A549 (cell line): ENCODE measurements at regions not wholly inside any gene's neighbourhood (a gene's known extent, or its start where the extent isn't known, plus 50 kb on each side); places are given as distances from the start of the nearest gene placed in this dataset.

Experiments used
- ATAC-seq, 2 experiments: fragments of 200-7000 bp in 1 of 2; fragments of >200 bp in 1 of 2; cut with Nextera tagmentation in 1 of 2; cut with Tn5 transposase in 1 of 2; 3 replicates each; pipeline versions ENCODE4 v1.8.0 to v1.9.1; 2018 to 2020; ENCODE audit warnings: mild to moderate bottlenecking in 1 of 2, moderate library complexity in 1 of 2
- CTCF ChIA-PET: fragments of 300-600 bp; sonication (Branson Sonifier 250); formaldehyde crosslinking; extraction: SDS; loops from one replicate; lab custom pipeline; 2021; ENCODE audit warnings: antibody characterized with exemption, inconsistent platforms; lab: Yijun Ruan, JAX
- POLR2A ChIA-PET: fragments of 350-600 bp; formaldehyde crosslinking; extraction: SDS; loops from one replicate; lab custom pipeline; 2021; ENCODE audit warnings: antibody characterized with exemption, inconsistent platforms; lab: Yijun Ruan, JAX
- DNase-seq, 2 experiments: peaks; one replicate each; pipeline versions ENCODE4 v3.0.0 to v3.0.0-alpha.2; 2011 to 2016; ENCODE audit warnings: low read depth in 1 of 2, low spot score in 1 of 2
- FAIRE-seq: peaks from 2 replicates; lab custom pipeline; 2011; peaks lifted over from hg19 to GRCh38; lab: Jason Lieb, UNC
- H3K27ac ChIP-seq, 2 experiments: fragments of >200 bp; sonication (Bioruptor Twin); formaldehyde crosslinking; 3 replicates each; pipeline ENCODE4 v1.5.1; 2016 to 2017
- H3K4me1 ChIP-seq: fragments of >200 bp; sonication (Bioruptor Twin); formaldehyde crosslinking; 3 replicates; pipeline ENCODE4 v1.6.1; 2016
- H3K4me2 ChIP-seq: fragments of >200 bp; sonication (Bioruptor Twin); formaldehyde crosslinking; 3 replicates; pipeline ENCODE4 v1.6.1; 2016
- H3K4me3 ChIP-seq: fragments of >200 bp; sonication (Bioruptor Twin); formaldehyde crosslinking; 3 replicates; pipeline ENCODE4 v1.5.1; 2016
- H3K9me3 ChIP-seq: fragments of >200 bp; sonication (Bioruptor Twin); formaldehyde crosslinking; 3 replicates; pipeline ENCODE4 v1.6.1; 2016
- CBX2 ChIP-seq: fragments of 200-600 bp; sonication (generic); IDR thresholded peaks from 2 replicates; pipeline ENCODE4 v1.6.1; 2016; ENCODE audit warnings: low read depth, mild to moderate bottlenecking, borderline replicate concordance
- CBX8 ChIP-seq: fragments of 200-600 bp; sonication (generic); IDR thresholded peaks from 2 replicates; pipeline ENCODE4 v1.6.1; 2016
- CEBPB ChIP-seq, 2 experiments: fragments of >200 bp in 1 of 2; sonication (Bioruptor Twin) in 1 of 2; formaldehyde crosslinking in 1 of 2; IDR thresholded peaks; 2 replicates each; pipeline ENCODE4 v1.6.1; 2012 to 2016
- CHD2 ChIP-seq: fragments of 150-350 bp; IDR thresholded peaks from 2 replicates; pipeline ENCODE4 v1.6.1; 2014; ENCODE audit warnings: low read length; ENCODE audit not compliant: partially characterized antibody
- CHD4 ChIP-seq: fragments of 200-600 bp; sonication (generic); IDR thresholded peaks from 2 replicates; pipeline ENCODE4 v1.6.1; 2016; ENCODE audit warnings: antibody characterized with exemption, mild to moderate bottlenecking, borderline replicate concordance
- EHMT2 ChIP-seq: fragments of 200-600 bp; sonication (generic); IDR thresholded peaks from 2 replicates; pipeline ENCODE4 v1.6.1; 2016; ENCODE audit warnings: antibody characterized with exemption, low read depth, mild to moderate bottlenecking, moderate library complexity
- ESRRA ChIP-seq: fragments of 150-350 bp; IDR thresholded peaks from 2 replicates; pipeline ENCODE4 v1.6.1; 2014; ENCODE audit warnings: mild to moderate bottlenecking, low read length, borderline replicate concordance
- FOSL2 ChIP-seq, 2 experiments: fragments of 450-650 bp in 1 of 2; fragments of >200 bp in 1 of 2; sonication (Bioruptor Twin) in 1 of 2; formaldehyde crosslinking; IDR thresholded peaks; 2 replicates each; pipeline versions ENCODE4 v1.5.0 to v1.6.1; 2016 to 2020; ENCODE audit warnings: mild to moderate bottlenecking in 1 of 2, moderate library complexity in 1 of 2
- GATA3 ChIP-seq: IDR thresholded peaks from 2 replicates; pipeline ENCODE4 v1.6.1; 2012; ENCODE audit warnings: borderline replicate concordance
- HEYL ChIP-seq: fragments of 250-450 bp; sonication (Bioruptor Pico); IDR thresholded peaks from 2 replicates; pipeline ENCODE4 v1.8.0; 2021; ENCODE audit warnings: mild to moderate bottlenecking, moderate library complexity
- HOXB13 ChIP-seq: fragments of 250-450 bp; sonication (Bioruptor Pico); IDR thresholded peaks from 2 replicates; pipeline ENCODE4 v1.5.0; 2020; ENCODE audit warnings: low read depth, mild to moderate bottlenecking, moderate library complexity
- KDM1A ChIP-seq: fragments of 200-600 bp; sonication (generic); IDR thresholded peaks from 2 replicates; pipeline ENCODE4 v1.6.1; 2016; ENCODE audit warnings: low read depth, mild to moderate bottlenecking
- MAFK ChIP-seq: fragments of 450-650 bp; IDR thresholded peaks from 2 replicates; pipeline ENCODE4 v1.6.1; 2014; ENCODE audit not compliant: partially characterized antibody
- PHF8 ChIP-seq: fragments of 200-600 bp; sonication (generic); IDR thresholded peaks from 2 replicates; pipeline ENCODE4 v1.6.1; 2016; ENCODE audit warnings: low read depth, mild to moderate bottlenecking, antibody characterized with exemption, moderate library complexity, borderline replicate concordance
- POLR2AphosphoS2 ChIP-seq: conservative IDR thresholded peaks from 2 replicates; pipeline ENCODE4 v1.6.1; 2012; ENCODE audit warnings: low read length, improper control_type of control experiment, inconsistent platforms
- RAD21 ChIP-seq, 2 experiments: fragments of >200 bp in 1 of 2; sonication (Bioruptor Twin) in 1 of 2; formaldehyde crosslinking in 1 of 2; IDR thresholded peaks in 1 of 2; conservative IDR thresholded peaks in 1 of 2; 2 replicates in 1 of 2; 3 replicates in 1 of 2; pipeline ENCODE4 v1.6.1; 2012 to 2018; ENCODE audit warnings: inconsistent platforms in 1 of 2
- RARB ChIP-seq: fragments of 250-450 bp; sonication (Bioruptor Pico); IDR thresholded peaks from 2 replicates; pipeline ENCODE4 v1.8.0; 2021; ENCODE audit warnings: mild to moderate bottlenecking, moderate library complexity
- RCOR1 ChIP-seq: fragments of 150-350 bp; IDR thresholded peaks from 2 replicates; pipeline ENCODE4 v1.6.1; 2014; ENCODE audit warnings: antibody characterized with exemption, low read length, low read depth
- SMC3 ChIP-seq: fragments of >200 bp; sonication (Bioruptor Twin); formaldehyde crosslinking; IDR thresholded peaks from 3 replicates; pipeline ENCODE4 v1.6.1; 2018; ENCODE audit warnings: inconsistent platforms
- SREBF2 ChIP-seq: fragments of 450-650 bp; IDR thresholded peaks from 2 replicates; pipeline ENCODE4 v1.6.1; 2014; ENCODE audit warnings: mild to moderate bottlenecking, moderate library complexity
- TP53 ChIP-seq: fragments of 250-450 bp; sonication (Bioruptor Pico); IDR thresholded peaks from 2 replicates; pipeline ENCODE4 v1.5.0; 2021; ENCODE audit warnings: mild to moderate bottlenecking, moderate library complexity
- WGBS: methylation state at CpG from one replicate; pipeline ENCODE4 v1.1.6; 2017; ENCODE audit errors: missing lambda C conversion rate; 5-methylcytosine and 5-hydroxymethylcytosine counted together
- TF ChIP-seq, protein P1 (sequence below): fragments of 450-650 bp; IDR thresholded peaks from 2 replicates; pipeline ENCODE4 v1.6.1; 2014; ENCODE audit warnings: antibody characterized with exemption
- TF ChIP-seq, protein P2 (sequence below): fragments of 250-450 bp; sonication (Bioruptor Pico); IDR thresholded peaks from 2 replicates; pipeline ENCODE4 v1.5.0; 2021; ENCODE audit warnings: mild to moderate bottlenecking, moderate library complexity, borderline replicate concordance
- TF ChIP-seq, protein P3 (sequence below): fragments of >200 bp; sonication (Bioruptor Twin); formaldehyde crosslinking; IDR thresholded peaks from 2 replicates; pipeline ENCODE4 v1.6.1; 2016
- TF ChIP-seq, protein P4 (sequence below): fragments of >200 bp; sonication (Bioruptor Twin); formaldehyde crosslinking; IDR thresholded peaks from 3 replicates; pipeline ENCODE4 v1.5.1; 2016
- TF ChIP-seq, protein P5 (sequence below): IDR thresholded peaks from 2 replicates; pipeline ENCODE4 v1.6.1; 2012

DNA sequence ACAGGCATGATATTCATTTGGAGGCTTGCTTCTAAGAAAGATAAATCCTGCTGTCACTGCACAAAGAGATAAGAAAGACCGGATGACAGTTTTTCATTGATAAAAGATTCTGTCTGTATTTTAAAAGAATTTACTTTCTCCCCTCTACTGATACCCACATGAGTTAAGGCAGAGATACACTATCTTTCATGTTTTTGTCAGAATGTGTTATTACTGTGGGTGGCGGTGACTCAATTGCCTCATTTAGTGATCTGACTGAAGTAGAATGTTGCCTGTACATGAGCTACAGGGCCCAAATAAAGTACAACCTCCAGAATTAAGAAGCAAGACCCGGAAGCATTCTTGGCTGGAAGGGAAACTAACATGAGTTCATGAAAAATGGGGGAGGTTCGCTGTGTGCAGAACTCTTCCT is 480.0 kb downstream of the SLC4A3 start:
- DNase-seq: no peak
- WGBS: 85% methylated on average over 4 of the region's 4 CpGs
- Histone ChIP-seq H3K4me1 (no peaks in the 10 kb centered on the region), H3K27ac (no peak overlapping the region), H3K9me3 (no peaks in the 10 kb centered on the region), H3K4me2 (no peak overlapping the region), H3K4me3 (no peak overlapping the region)
- ATAC-seq: no peak
- POLR2A ChIA-PET: no interaction called here
- no peak for TF ChIP-seq RARB (CRISPR knock-in tag)
- TF ChIP-seq TP53: no peak
- TF ChIP-seq CEBPB (IDR thresholded peaks at IDR 0.05): no peak
- TF ChIP-seq, protein P1, sequence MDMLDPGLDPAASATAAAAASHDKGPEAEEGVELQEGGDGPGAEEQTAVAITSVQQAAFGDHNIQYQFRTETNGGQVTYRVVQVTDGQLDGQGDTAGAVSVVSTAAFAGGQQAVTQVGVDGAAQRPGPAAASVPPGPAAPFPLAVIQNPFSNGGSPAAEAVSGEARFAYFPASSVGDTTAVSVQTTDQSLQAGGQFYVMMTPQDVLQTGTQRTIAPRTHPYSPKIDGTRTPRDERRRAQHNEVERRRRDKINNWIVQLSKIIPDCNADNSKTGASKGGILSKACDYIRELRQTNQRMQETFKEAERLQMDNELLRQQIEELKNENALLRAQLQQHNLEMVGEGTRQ: no peak
- TF ChIP-seq SREBF2: no peak
- TF ChIP-seq HEYL (CRISPR knock-in tag): no peak
- no peak for TF ChIP-seq CBX2
- FAIRE-seq: no peak
- CTCF ChIA-PET: no interaction called here

DNA sequence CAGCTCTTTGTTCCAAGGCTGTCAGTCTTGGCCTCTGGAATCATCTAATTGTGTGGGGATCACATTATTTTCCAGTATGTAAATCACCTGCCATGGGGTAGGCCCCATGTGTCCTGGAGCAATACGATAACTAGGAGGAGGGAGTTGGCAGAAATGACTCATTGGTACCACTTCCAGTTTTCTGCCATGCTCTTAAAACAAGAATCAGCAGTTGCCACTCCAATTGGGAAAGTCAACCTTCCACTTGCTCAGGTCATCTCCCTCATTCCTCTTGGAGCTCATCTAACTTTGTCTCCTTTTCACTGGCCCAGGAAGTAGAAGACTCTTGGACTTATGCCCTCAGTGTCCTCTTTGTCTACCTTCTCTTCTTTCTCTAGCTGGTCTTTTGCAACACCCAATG is 487.0 kb downstream of the SLC4A3 start:
- H3K9me3 ChIP-seq: peaks cover 20% of the 10 kb centered on the region
- FAIRE-seq (no peak), DNase-seq (peak in 1 of 2 experiments; percentile 14), ATAC-seq (no peak)
- no peak overlapping the region for H3K27ac ChIP-seq
- no peak overlapping the region for H3K4me3 ChIP-seq
- no peaks in the 10 kb centered on the region for H3K4me1 ChIP-seq
- ChIA-PET CTCF (interaction anchor here (1.5 kb wide), 1 partner anchor 9 kb away, joined by 5 read pairs; no protein-coding TSS in a partner anchor), POLR2A (no interaction called here)
- TF ChIP-seq RCOR1: no peak
- TF ChIP-seq FOSL2 (IDR thresholded peaks at IDR 0.05): no peak
- TF ChIP-seq FOSL2 (CRISPR knock-in tag; IDR thresholded peaks at IDR 0.05): 0 out of 2 replicates have a peak, but pooled peaks have one; percentile 39
- no peak for TF ChIP-seq HOXB13 (CRISPR knock-in tag)
- WGBS: 69% methylated on average over 1 of the region's 1 CpG
- H3K4me2 ChIP-seq: no peak overlapping the region

DNA sequence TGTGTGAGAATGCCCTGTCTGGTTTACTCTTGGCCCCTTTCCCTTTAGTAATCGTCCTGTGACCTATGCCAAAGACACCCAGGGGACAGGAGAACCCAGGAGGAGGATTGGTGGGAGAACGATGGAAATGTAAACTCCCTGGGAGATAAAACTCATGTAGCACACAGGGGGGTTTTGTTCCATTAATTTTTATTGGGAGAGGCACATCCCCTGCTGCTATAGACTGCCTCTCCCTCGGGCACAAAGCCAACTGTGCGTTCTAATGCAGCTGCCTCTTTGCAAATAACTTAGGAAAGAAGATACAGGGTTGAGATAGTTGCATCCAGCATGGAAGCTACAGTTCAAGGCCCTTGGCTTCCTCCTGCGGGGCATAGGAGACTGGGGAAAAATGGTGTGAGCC is 489.6 kb downstream of the SLC4A3 start:
- no peak for FAIRE-seq
- no peak overlapping the region for H3K4me3 ChIP-seq
- H3K4me2 ChIP-seq: no peak overlapping the region
- WGBS: 5% methylated on average over 5 of the region's 5 CpGs
- H3K27ac ChIP-seq: no peak overlapping the region
- no peak for DNase-seq
- ChIA-PET CTCF (interaction anchor here (1.4 kb wide), 1 partner anchor 10 kb away, joined by 3 read pairs; no protein-coding TSS in a partner anchor), POLR2A (no interaction called here)
- H3K9me3 ChIP-seq: peaks cover 20% of the 10 kb centered on the region
- H3K4me1 ChIP-seq: no peaks in the 10 kb centered on the region
- ATAC-seq: no peak
- TF ChIP-seq PHF8 (no peak), MAFK (no peak), GATA3 (no peak), RAD21 (conservative IDR thresholded peaks at IDR 0.05 in 1 of 2, IDR thresholded peaks at IDR 0.05 in 1 of 2) (no peak), TP53 (no peak), HEYL (CRISPR knock-in tag) (no peak), ESRRA (no peak), RCOR1 (no peak), RARB (CRISPR knock-in tag) (no peak), POLR2AphosphoS2 (no peak), CHD4 (no peak), KDM1A (no peak), CHD2 (no peak), SMC3 (no peak), EHMT2 (no peak), CBX8 (no peak)
- TF ChIP-seq, protein P2, sequence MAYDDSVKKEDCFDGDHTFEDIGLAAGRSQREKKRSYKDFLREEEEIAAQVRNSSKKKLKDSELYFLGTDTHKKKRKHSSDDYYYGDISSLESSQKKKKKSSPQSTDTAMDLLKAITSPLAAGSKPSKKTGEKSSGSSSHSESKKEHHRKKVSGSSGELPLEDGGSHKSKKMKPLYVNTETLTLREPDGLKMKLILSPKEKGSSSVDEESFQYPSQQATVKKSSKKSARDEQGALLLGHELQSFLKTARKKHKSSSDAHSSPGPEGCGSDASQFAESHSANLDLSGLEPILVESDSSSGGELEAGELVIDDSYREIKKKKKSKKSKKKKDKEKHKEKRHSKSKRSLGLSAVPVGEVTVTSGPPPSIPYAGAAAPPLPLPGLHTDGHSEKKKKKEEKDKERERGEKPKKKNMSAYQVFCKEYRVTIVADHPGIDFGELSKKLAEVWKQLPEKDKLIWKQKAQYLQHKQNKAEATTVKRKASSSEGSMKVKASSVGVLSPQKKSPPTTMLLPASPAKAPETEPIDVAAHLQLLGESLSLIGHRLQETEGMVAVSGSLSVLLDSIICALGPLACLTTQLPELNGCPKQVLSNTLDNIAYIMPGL: no peak
- TF ChIP-seq, protein P3, sequence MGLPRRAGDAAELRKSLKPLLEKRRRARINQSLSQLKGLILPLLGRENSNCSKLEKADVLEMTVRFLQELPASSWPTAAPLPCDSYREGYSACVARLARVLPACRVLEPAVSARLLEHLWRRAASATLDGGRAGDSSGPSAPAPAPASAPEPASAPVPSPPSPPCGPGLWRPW: no peak
- TF ChIP-seq, protein P4, sequence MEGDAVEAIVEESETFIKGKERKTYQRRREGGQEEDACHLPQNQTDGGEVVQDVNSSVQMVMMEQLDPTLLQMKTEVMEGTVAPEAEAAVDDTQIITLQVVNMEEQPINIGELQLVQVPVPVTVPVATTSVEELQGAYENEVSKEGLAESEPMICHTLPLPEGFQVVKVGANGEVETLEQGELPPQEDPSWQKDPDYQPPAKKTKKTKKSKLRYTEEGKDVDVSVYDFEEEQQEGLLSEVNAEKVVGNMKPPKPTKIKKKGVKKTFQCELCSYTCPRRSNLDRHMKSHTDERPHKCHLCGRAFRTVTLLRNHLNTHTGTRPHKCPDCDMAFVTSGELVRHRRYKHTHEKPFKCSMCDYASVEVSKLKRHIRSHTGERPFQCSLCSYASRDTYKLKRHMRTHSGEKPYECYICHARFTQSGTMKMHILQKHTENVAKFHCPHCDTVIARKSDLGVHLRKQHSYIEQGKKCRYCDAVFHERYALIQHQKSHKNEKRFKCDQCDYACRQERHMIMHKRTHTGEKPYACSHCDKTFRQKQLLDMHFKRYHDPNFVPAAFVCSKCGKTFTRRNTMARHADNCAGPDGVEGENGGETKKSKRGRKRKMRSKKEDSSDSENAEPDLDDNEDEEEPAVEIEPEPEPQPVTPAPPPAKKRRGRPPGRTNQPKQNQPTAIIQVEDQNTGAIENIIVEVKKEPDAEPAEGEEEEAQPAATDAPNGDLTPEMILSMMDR: no peak
- TF ChIP-seq, protein P5, sequence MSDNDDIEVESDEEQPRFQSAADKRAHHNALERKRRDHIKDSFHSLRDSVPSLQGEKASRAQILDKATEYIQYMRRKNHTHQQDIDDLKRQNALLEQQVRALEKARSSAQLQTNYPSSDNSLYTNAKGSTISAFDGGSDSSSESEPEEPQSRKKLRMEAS: no peak
